Lower leg skin (tissue), 3 donors: ENCODE measurements at regions not wholly inside any gene's neighbourhood (a gene's known extent, or its start where the extent isn't known, plus 50 kb on each side); places are given as distances from the start of the nearest gene placed in this dataset.

ENCODE experiments used
- POLR2A ChIP-seq, 2 donors: fragments of 450-650 bp; IDR thresholded peaks; one replicate each; pipeline ENCODE4 v1.6.1; 2016 to 2017; ENCODE audit warnings: antibody characterized with exemption in 2 of 2, mild to moderate bottlenecking in 1 of 2, moderate library complexity in 1 of 2
- TF ChIP-seq, protein P1 (sequence below), 3 donors: fragments of 450-650 bp; IDR thresholded peaks; one replicate each; pipeline ENCODE4 v1.5.1; 2016; ENCODE audit warnings: antibody characterized with exemption in 3 of 3, mild to moderate bottlenecking in 3 of 3, moderate library complexity in 2 of 3

DNA sequence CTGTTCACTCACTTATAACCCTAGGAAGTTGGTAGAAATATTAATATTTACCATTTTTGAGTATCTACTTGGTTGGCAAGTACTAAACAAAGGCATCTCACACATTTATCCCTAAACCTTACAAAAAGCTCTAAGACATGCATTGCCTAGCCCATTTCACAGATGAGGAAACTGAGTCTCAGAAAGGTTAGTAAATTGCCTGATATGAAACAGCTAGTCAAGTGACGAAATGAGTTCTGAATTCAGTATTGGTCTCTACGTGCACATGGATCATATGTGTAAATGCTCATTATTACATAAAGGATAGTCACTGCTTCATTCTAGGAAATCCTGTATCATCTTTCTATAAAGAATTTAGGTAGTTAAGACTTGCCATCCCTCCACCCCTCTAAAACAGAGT, 105.1 kb downstream of the BARHL2 start:
- TF ChIP-seq, protein P1, sequence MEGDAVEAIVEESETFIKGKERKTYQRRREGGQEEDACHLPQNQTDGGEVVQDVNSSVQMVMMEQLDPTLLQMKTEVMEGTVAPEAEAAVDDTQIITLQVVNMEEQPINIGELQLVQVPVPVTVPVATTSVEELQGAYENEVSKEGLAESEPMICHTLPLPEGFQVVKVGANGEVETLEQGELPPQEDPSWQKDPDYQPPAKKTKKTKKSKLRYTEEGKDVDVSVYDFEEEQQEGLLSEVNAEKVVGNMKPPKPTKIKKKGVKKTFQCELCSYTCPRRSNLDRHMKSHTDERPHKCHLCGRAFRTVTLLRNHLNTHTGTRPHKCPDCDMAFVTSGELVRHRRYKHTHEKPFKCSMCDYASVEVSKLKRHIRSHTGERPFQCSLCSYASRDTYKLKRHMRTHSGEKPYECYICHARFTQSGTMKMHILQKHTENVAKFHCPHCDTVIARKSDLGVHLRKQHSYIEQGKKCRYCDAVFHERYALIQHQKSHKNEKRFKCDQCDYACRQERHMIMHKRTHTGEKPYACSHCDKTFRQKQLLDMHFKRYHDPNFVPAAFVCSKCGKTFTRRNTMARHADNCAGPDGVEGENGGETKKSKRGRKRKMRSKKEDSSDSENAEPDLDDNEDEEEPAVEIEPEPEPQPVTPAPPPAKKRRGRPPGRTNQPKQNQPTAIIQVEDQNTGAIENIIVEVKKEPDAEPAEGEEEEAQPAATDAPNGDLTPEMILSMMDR (IDR thresholded peaks at IDR 0.05), result no peak
- no peak for TF ChIP-seq POLR2A (IDR thresholded peaks at IDR 0.05)
